GF-D8 (cell line): ENCODE measurements at regions not wholly inside any gene's neighbourhood (a gene's known extent, or its start where the extent isn't known, plus 50 kb on each side); places are given as distances from the start of the nearest gene placed in this dataset.

Source experiments
- DNase-seq: peaks from one replicate; lab custom pipeline; 2025; lab: John Stamatoyannopoulos, UW

DNA sequence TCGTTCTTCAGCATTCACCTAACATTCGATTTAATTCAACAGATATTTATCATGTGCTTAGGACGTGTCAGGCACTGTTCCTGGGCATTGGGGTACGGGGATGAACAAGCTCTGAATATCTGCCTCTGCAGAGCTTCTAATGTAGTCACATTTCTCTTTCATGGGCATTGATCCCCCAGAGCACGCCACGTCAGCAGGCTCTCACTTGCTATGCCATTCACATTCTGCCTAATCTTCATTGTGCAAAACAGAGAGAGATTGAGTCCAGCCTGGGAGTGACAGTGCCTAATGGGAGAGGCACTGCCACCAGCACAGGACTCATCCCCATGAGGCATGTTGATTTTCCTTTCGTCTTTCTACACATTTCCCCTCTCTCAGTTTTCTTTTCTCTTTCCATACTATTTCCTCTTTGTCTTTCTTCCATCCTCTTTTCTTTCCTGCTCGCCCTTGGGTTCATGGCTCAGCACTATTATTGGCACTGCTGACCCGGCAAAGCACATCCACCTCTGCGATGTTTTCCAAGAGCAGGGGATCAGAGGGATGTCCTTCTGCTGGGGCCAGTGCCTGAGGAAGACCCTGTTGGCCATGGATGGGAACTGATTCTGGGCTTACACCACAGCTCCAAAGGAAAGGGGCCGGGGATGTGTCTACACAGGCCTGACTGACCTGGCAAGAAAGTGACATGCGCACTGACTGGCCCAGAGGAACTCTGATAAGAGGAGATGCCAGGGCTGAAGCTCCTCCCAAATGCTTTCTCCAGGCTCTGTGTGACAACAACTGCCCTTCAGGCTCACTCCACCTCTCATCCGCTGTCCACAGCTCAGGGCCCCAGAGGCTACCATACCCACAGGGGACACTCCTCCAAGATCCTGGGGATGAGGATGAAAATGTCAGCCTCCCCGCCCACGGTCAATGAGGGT is 195.9 kb downstream of the TOMM20 start:
- DNase-seq: no peak

DNA sequence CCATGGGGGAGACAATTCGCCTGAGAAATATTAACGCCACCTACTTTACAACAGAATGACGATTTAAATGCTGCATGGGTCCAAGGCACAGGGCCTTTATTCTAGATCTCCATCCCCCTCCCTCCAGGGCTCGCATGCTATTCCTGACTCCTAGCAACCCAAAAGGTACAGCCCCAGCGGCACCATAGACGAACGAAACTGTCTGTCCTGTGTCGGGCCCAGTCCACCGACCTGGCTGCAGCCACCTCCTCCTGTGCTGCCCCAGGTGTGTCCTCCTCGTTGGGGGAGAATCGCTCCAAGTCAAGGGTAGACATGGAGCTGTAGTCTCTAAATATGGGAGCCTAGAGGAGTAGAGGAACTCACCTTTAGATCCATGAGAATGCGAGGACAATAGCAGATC is 196.5 kb downstream of the TOMM20 start:
- DNase-seq: no peak

DNA sequence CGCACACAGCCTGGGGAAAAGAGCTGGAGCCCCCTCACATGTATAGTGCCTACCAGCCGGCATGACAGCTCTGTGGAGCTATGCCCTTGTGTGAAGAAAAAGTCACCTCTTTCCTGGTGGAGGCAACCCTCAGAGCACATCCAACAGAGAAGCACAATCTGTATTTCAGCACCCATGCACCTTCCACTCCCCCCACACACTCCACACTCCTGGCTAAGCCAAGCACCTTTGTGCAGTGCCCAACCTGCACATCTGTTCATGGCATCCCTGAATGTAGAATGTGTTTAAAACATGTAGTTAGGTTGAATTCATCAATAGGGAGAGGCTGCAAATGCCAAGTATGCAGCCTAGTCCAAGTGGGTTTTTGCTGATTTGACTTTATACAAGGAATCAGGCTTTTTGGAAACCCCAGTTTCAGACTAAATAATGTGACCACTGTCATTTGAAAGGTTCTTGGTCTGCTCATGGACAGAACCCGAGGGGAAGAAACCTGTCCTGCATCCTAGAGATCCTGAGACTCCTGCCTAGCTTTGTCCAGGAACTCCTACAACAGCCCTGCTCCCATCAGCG is 197.1 kb downstream of the TOMM20 start:
- DNase-seq: no peak

DNA sequence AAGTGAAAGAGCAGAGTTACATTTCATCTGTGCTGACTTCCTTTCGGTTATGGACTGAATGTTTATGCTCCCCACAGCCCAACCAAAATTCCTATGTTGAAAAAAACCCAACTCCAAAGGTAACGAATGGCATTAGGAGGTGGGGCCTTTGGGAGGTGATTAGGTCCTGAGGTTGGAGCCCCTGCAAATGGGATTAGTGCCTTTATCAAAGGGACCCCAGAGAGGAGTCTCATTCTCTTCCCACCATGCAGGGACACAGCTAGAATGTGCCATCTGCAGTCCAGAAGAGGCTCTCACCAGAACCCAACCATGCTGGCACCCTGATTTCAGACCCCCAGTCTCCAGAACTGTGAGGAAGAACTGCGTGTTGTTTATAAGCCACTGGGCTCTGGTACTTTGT is 199.3 kb downstream of the TOMM20 start:
- no peak for DNase-seq

DNA sequence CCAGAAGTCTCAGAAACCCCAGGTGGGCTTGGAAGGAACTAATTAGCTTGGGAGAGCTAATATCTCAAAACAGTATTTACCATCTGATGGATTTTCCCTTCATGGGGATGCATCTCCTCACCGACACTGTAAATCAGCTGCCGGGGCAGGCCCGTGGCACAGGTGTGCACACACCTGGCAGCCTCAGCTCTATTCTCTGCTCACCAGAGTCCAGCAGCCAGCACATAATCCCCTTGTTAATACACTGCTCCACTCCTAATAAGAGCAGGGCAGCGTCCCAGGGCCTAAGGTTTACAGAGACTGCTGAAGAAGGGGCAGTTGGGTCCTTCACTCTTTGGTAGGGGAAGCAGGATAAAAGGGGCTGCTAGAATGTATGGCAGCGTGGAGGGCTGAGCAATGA is 200.0 kb downstream of the TOMM20 start:
- no peak for DNase-seq

DNA sequence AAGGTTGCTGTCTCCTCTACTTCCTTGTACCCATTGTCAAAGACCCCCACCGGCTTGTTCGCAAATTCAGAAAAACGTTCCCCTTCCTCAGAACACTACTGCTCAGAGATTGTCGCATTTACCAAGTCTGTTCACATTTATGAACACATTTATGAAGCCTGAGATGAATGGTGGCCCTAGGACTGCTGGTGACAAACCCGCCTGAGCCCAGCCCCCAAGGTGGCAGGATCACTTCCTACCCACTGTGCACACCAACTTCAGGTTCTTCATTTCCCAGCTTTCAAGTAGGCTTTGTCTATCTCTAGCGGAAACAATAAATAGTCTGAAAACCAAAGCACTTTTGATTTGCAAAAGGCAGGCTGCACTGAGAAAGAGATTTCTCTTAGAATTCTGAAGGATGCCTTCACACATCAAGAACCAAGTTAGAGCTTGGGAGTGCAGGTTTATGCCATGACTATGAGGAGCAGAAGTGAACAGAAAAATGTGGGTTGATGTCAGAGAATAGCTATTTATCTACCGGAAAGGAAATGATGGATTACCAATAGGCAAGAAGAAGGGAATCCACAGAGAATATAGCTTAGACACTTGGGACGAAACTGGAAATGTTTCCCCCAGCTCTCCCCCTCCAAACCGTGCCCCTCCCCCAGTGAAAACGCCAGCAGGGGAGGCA is 200.5 kb downstream of the TOMM20 start:
- DNase-seq: no peak

DNA sequence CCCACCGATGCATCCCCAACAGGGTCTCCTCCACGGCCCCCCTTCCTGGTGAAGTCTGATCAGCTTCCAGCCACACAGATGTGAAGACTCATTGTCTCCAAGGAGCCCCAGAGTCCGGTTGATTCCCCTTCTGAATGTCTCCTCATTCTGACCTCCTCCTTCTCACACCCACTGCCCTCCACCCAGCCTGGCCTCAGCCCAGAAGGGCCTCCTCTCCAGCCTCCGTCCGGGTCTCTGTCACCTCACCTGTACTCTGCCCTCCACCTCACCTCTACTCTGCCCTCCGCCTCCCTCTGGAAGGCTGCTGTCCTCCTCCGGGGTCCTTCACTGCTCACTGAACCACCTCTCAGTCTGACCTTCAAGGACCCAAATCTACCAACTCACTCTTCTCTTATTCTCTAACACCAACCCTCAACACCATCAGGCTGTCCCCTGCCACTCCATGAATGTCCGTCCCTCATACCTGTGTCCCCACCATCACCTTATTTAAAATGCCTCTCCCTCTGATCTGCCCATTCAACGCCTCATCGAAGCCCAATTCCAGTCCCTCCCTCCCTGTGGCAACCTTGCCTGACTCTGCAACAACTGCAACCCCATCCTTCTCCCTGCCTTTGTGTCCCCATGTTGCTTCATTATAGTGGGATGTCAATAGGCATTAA is 201.2 kb downstream of the TOMM20 start:
- DNase-seq: no peak

DNA sequence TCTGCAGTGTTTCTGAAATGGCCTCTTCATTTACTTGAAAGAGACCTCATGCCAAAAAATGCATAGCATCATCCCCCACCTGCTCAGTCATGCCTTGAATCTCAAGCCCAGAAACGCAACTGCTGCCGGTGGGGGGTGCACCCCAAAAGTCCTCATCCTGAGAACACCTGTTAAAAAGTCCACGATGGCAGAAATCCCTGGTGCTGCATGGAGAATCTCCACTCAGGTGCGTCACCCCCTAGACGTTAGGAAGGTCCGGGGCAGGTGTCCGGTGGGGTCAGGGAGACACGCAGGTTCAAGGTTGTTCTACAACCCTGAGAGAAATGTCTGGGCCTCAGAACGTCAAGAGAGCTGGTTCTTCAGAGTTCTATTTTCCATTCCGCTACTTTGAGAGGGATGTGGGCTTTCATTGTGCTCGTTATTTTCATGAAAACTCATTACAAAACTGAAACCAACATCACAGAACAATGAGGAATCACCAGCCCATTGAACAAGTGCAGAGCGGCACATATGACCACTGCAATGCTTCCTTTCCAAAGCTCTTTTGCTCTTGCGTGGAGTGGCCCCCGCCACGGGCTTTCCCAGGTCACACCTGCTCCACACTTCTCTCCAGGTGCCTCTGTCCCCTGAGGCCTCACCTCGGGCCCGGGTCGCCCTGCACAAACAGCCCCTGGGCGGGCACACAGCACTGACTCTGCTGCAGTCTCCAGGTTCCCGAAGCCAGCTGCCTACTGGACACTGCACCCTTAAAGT is 201.9 kb downstream of the TOMM20 start:
- no peak for DNase-seq

DNA sequence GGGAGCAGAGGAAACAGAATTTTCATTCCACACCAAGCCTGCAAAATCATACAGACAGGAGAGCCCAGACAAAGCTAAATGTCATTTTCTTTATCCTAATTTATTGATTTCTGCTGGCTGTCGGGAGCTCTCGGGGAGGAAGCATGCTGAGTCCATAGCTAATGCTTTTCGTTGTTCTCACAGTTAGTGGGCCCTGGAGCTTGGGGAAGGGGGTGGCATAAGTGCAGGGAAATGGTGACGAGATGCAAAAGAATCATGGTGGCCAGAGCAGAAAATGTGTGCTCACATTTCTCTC is 202.4 kb downstream of the TOMM20 start:
- DNase-seq: no peak

DNA sequence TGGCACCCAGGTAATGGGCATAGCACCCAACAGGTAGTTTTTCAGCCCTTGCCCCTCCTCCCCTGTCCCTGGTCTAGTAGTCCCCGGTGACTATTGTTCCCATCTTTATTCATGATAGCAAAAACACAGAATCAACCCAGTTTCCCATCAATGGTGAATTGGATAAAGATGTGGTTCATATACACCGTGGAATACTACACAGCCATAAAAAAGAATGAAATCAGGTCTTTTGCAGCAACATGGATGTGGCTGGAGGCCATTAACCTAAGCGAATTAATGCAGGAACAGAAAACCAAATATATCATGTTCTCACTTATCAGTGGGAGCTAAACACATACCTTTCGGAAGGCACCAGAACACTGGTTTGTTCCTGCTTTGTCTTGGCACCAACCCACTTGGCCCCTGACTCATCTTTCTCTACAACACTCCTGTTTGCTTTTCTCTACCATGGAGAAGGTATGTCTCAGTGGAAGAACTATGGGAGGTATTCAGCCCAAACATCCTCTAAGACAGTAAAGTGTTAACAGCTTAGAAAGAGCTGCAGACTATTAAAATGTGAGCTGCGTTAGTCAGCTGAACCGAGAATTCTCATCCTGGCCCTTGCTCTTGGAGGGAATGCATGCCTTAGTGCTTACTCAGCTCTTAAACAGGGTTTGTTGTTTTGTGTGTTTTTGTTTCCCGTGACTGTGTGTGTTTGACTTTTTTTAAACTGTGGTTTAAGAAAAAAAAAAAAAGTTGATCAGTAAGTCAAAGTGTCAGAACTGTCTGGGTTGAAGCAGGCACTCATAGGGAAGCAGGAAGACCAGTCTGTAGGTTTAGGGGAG is 203.0 kb downstream of the TOMM20 start:
- DNase-seq: no peak

DNA sequence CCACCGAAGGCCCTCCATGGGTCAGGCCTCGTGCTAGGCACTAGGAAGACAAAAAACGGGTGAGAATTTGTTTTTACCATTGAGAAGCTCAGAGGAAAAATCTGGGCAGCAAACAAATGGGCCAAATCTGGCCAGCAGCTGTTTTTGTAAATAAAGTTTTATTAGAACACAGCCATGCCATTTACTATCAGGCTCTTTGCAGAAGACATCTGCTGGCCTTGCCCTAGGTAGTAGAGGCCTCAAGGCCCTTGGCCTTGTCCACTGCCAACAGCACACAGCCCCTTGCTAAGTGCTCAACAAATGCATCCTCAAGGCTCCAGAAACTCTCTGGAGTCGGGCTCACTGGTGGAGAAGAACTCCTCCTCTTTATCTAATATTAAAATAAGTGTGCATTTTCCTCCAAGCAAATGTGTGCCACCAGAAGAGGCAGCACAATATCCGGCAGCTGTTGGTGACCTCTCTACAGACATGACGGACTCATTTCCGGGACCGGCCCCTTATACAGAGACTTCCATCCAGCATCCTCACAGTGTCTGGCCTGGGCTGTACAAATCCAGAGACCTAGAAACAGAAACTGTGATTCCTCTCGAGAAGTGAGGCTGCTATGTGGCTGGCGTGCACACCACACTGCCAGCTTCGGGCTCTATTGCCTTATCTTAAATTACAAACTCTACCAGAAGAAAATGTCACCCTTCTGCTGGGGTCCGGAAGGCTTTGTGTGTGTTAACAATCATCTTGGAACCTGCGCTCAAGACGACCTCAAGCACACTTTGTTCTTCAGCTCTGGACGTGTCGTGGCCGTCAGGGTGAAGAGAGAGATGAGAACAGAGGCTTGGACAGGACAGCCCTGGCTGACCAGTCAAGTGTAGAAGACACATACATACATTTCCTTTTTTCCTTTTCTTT is 203.9 kb downstream of the TOMM20 start:
- no peak for DNase-seq

DNA sequence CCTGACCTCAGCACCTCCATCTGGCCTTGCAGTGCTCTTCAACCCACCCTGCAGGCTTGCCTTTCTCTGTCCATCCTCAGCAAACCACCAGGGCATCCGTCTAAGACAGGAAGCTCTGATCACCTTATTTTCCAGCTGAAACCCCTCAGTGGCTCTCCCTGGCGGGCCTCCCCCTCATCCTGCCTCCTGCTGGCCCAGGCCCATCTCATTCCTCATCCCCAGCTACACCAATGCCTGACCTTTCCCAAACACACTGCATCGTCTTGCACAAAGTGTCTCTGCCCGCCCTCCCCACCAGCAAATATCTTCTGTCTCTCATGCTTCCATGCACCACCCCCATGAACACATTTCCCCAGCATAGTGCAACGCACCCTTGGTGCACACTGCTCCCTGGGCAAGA is 205.0 kb downstream of the TOMM20 start:
- no peak for DNase-seq

DNA sequence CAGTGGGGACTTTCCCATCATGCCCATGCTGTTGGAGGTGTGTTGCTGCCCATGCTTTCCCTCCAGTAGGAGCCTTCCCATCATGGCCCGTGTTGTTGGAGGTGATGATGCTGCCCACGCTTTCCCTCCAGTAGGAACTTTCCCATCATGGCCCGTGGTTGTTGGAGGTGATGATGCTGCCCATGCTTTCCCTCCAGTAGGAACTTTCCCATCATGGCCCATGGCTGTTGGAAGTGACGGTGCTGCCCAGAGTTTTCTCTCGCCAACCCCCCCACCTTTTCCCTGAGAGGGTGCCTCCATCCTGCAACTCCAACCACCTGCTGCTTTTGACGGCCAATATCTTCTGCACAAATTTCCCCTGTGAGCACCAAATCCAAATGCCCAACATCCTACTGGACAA is 205.7 kb downstream of the TOMM20 start:
- no peak for DNase-seq

DNA sequence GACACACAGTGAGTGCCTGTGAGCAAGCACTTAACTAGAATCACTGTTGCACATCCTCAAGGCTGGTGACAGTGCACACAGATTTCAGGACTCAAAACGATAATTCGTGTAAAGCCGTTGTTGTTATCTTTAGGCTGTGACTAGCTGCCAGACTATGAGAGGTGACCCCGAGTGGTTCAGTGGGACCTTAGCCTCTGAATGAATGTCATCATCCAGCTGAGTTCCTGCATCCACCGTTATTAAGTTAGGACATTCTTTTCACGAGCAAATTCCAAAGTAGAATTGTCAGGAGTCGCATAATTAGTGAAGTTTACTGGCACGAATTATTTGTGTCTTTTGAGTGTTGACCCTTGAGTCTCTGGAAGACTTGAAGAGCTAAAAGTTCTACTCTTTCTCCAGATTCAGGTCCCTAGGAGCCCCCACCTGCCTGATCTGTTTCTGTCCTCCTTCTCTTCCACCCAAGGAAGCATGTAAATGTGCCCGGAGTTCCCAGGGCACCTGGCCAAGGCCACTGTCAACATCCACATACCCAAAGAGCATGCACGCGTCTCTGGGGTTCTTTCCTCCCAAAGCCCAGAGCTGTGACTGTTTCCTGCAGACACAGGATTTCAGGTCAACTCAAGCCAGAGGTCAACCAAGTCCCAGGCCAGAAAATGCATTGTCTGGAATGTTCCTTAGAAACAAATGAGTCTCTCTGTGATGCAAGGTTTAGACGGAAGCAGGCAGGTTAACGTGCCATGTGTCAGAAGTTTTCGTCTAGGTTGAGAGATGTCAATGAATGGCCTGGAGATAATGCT is 207.2 kb downstream of the TOMM20 start:
- no peak for DNase-seq

DNA sequence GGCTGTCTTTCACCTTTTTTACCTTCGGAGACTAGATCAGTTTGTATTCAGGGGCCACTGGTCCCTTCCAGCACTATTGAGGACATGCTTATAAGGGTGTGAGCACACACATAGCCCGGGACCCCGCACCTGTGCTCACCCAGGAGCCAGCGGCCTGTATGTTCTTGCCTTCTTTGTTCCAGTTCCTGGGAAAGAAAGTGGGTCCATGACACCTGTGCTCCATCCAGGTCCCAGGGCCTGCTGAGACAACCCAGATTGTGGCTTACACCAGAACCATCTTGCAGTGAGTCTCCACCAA is 207.8 kb downstream of the TOMM20 start:
- DNase-seq: no peak

DNA sequence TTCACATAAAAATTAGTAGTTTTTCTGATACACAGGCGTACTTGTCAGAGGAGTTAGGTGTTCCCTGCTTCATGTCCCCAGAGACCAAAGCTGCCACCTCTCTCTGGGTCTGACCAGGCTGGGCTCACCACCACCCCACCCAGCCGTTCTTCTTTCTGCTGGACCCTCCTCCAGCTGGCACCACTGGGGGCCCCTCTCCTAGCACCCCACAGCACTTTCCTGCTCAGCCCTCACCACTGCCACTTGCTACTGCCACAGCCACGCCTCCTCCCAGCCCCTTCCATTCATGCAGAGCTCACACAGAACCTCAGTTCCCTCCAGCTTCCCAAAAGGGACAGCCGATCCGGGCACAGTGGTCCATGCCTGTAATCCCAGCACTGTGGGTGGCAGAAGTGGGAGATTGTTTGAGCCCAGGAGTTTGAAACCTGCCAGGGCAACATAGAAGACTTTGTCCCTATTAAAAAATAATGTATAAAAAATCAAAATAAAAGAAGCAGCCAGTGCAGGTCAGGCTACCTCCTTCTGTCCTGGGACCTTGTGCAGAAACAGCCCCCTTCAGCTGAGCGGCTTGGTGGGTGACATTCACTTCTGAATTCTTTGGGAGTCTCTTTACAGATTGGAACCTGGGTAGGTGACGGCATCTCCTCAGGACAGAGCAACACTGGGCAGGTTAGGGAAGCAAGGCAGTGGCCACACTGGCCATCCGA is 208.3 kb downstream of the TOMM20 start:
- DNase-seq: no peak

DNA sequence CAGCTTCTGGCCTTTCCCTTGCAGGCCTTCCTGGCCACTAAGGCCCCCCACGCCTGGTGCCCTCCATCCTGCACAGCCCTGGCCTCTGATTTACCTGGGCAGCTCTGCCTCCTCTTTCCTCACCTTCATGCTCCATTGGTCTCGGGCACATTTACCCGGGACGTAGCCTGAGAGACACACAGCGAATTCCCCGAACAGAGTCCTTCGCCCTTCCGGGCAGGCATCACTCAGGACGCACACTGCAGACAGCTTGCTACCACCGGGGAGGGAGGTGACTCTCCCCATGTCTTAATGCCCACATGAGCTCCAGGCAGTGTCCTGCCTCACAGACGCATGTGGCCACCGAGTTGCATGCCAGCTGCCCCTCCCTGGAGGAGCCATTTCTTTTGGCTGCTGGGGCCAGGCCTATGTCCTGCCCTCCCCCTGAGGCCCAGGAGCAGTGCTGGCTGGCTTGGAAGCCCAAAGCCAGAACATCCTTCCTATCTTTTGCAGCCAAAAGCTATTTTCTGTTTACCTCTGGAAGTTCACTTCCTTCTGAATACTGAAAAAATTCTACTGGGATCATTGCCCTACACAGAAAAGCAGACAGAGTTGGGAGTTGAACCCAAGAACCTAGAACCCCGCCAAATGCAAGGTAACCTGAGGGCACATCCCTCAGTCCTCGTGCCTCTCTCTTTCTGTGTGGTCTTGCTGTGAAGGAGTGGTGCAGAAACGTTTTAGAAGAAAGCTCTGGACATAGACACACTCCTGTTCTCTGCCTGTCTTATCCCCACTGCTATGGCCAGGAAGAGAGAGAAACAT is 209.5 kb downstream of the TOMM20 start:
- DNase-seq: no peak
